Hepatocyte (in vitro differentiated cells): ENCODE measurements at regions not wholly inside any gene's neighbourhood (a gene's known extent, or its start where the extent isn't known, plus 50 kb on each side); places are given as distances from the start of the nearest gene placed in this dataset.
"Not testable (repeated sequence)": the region's sequence is repeated elsewhere in the genome, so short reads cannot be mapped to it uniquely, and the experiment has no call there.

ENCODE experiments used
- DNase-seq: peaks from one replicate; pipeline ENCODE4 v3.0.0-alpha.2; 2016; ENCODE audit warnings: low spot score
- H2AFZ ChIP-seq: fragments of 200-600 bp; sonication (generic); 2 replicates; pipeline ENCODE4 v1.6.0; 2016; ENCODE audit warnings: antibody characterized with exemption, mild to moderate bottlenecking
- H3K27ac ChIP-seq: fragments of 200-600 bp; sonication (generic); 2 replicates; pipeline ENCODE4 v1.5.1; 2016; ENCODE audit warnings: mild to moderate bottlenecking
- H3K27me3 ChIP-seq: fragments of 200-600 bp; sonication (generic); 2 replicates; pipeline ENCODE4 v1.6.1; 2016
- H3K36me3 ChIP-seq: fragments of 200-600 bp; sonication (generic); replicated peaks from 2 replicates; pipeline ENCODE4 v1.5.1; 2016; ENCODE audit warnings: low read depth; ENCODE audit not compliant: insufficient read depth
- H3K4me1 ChIP-seq: fragments of 200-600 bp; sonication (generic); 2 replicates; pipeline ENCODE4 v1.5.1; 2016; ENCODE audit warnings: mild to moderate bottlenecking, moderate library complexity; ENCODE audit not compliant: insufficient read depth
- H3K4me2 ChIP-seq: fragments of 200-600 bp; sonication (generic); 2 replicates; pipeline ENCODE4 v1.6.0; 2016
- H3K4me3 ChIP-seq: fragments of 200-600 bp; sonication (generic); 2 replicates; pipeline ENCODE4 v1.5.1; 2016; ENCODE audit warnings: mild to moderate bottlenecking
- H3K79me2 ChIP-seq: fragments of 200-600 bp; sonication (generic); 2 replicates; pipeline ENCODE4 v1.6.0; 2017; ENCODE audit warnings: mild to moderate bottlenecking
- H3K9me2 ChIP-seq: fragments of 200-600 bp; sonication (generic); replicated peaks from 2 replicates; pipeline ENCODE4 v1.6.0; 2017; ENCODE audit warnings: mild to moderate bottlenecking; ENCODE audit not compliant: insufficient read depth
- H3K9me3 ChIP-seq: fragments of 200-600 bp; sonication (generic); 2 replicates; pipeline ENCODE4 v1.5.1; 2016; ENCODE audit warnings: low read depth, mild to moderate bottlenecking
- H4K20me1 ChIP-seq: fragments of 200-600 bp; sonication (generic); 2 replicates; pipeline ENCODE4 v1.6.0; 2016; ENCODE audit warnings: mild to moderate bottlenecking; ENCODE audit not compliant: insufficient read depth, poor library complexity, severe bottlenecking
- EZH2 ChIP-seq: fragments of 200-600 bp; sonication (generic); IDR thresholded peaks from 2 replicates; pipeline ENCODE4 v1.6.1; 2016; ENCODE audit warnings: antibody characterized with exemption, mild to moderate bottlenecking, borderline replicate concordance
- EZH2phosphoT487 ChIP-seq: fragments of 200-600 bp; sonication (generic); IDR thresholded peaks from one replicate; pipeline ENCODE4 v1.6.1; 2018; ENCODE audit warnings: antibody characterized with exemption, mild to moderate bottlenecking, low read depth, moderate library complexity; ENCODE audit not compliant: unreplicated experiment, severe bottlenecking
- WGBS: methylation state at CpG from one replicate; pipeline ENCODE4 v1.1.6; 2016; ENCODE audit warnings: low lambda C conversion rate; ENCODE audit errors: missing lambda C conversion rate; 5-methylcytosine and 5-hydroxymethylcytosine counted together
- TF ChIP-seq, protein P1 (sequence below): fragments of 200-600 bp; sonication (generic); IDR thresholded peaks from 2 replicates; pipeline ENCODE4 v1.5.1; 2016; ENCODE audit warnings: antibody characterized with exemption, mild to moderate bottlenecking; ENCODE audit not compliant: poor library complexity

- Histone ChIP-seq H4K20me1 (no peaks in the 10 kb centered on the region), H3K4me1 (peaks cover 8% of the 10 kb centered on the region), H3K9me3 (no peaks in the 10 kb centered on the region), H3K27ac (no peak overlapping the region), H3K9me2 (no peaks in the 10 kb centered on the region), H3K27me3 (no peaks in the 10 kb centered on the region), H3K36me3 (no peaks in the 10 kb centered on the region), H3K79me2 (no peaks in the 10 kb centered on the region), H3K4me2 (no peak overlapping the region), H3K4me3 (no peak overlapping the region), H2AFZ (no peak overlapping the region)
- TF ChIP-seq EZH2phosphoT487 (no peak), EZH2 (no peak)
- TF ChIP-seq, protein P1, sequence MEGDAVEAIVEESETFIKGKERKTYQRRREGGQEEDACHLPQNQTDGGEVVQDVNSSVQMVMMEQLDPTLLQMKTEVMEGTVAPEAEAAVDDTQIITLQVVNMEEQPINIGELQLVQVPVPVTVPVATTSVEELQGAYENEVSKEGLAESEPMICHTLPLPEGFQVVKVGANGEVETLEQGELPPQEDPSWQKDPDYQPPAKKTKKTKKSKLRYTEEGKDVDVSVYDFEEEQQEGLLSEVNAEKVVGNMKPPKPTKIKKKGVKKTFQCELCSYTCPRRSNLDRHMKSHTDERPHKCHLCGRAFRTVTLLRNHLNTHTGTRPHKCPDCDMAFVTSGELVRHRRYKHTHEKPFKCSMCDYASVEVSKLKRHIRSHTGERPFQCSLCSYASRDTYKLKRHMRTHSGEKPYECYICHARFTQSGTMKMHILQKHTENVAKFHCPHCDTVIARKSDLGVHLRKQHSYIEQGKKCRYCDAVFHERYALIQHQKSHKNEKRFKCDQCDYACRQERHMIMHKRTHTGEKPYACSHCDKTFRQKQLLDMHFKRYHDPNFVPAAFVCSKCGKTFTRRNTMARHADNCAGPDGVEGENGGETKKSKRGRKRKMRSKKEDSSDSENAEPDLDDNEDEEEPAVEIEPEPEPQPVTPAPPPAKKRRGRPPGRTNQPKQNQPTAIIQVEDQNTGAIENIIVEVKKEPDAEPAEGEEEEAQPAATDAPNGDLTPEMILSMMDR, result no peak
- 72% methylated on average over 6 of the region's 6 CpGs for WGBS
- no peak for DNase-seq
These were observed 360.8 kb downstream of the MATN1 start for GRCh38 chr1:30362603-30362990.

- H3K27me3 ChIP-seq, DNase-seq, H3K27ac ChIP-seq: not testable (repeated sequence)
These were observed 361.3 kb downstream of the MATN1 start for GRCh38 chr1:30361890-30362602.

DNA sequence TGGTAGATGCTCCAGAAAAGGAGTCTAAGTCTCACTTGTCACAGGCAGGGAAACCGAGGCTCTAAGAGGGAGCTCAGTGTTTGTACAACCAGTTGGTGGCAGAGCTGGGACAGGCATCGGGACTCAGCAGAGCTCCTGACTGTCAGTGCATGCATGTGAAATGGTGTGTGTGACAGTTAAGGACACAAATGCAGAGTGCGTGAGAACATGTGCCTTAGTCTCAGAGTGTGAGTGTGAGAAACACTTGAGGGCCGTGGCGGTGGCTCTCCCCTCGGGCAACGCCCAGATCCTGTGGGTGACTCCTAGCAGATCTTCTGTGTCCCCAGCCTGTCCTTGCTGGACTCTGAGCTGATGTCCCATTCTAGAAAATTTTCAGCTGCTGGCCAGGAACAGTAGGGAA lies 362.6 kb downstream of the MATN1 start:
- H4K20me1 ChIP-seq, result no peaks in the 10 kb centered on the region
- H3K36me3 ChIP-seq, result no peaks in the 10 kb centered on the region
- H3K4me3 ChIP-seq, result no peak overlapping the region
- H3K79me2 ChIP-seq, result no peaks in the 10 kb centered on the region
- TF ChIP-seq EZH2phosphoT487 (no peak), EZH2 (no peak)
- TF ChIP-seq, protein P1, result no peak
- H3K27ac ChIP-seq, result no peak overlapping the region
- 78% methylated on average over 6 of the region's 7 CpGs for WGBS
- H3K9me2 ChIP-seq, result no peaks in the 10 kb centered on the region
- H3K4me2 ChIP-seq, result no peak overlapping the region
- no peak for DNase-seq
- H3K27me3 ChIP-seq, result no peaks in the 10 kb centered on the region
- H2AFZ ChIP-seq, result no peak overlapping the region
- peaks cover 8% of the 10 kb centered on the region for H3K4me1 ChIP-seq
- no peaks in the 10 kb centered on the region for H3K9me3 ChIP-seq

More at GRCh38 chr1:30361890-30362602, 361.3 kb downstream of the MATN1 start:
- H3K4me2 ChIP-seq, H2AFZ ChIP-seq, H3K9me3 ChIP-seq, H3K4me3 ChIP-seq, H3K79me2 ChIP-seq, H4K20me1 ChIP-seq, H3K9me2 ChIP-seq, H3K4me1 ChIP-seq, H3K36me3 ChIP-seq: not testable (repeated sequence)
- WGBS, result 82% methylated on average over 10 of the region's 10 CpGs

DNA sequence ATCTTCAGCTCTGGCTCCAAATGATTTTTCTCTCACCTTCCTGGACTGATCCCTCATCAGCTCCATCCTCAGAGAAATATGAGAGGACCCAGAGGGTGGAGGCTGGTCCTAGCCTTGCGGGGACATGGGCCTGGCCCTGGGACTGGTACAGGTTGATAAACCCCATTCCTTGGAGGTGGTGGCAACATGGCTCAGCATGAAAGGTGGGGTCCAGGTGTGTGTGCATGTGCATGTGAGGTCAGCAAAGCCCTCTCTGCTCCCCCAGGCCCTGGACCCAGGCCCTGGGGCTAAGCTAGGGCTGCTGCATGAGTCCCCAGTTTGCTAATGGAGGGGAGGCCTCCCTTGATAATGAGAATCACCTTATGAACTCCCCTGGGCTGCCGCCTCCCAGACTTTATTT lies 363.1 kb downstream of the MATN1 start:
- no peaks in the 10 kb centered on the region for H3K9me3 ChIP-seq
- H3K27ac ChIP-seq, result no peak overlapping the region
- H3K4me2 ChIP-seq, result no peak overlapping the region
- DNase-seq, result no peak
- no peaks in the 10 kb centered on the region for H3K79me2 ChIP-seq
- no peaks in the 10 kb centered on the region for H4K20me1 ChIP-seq
- H3K27me3 ChIP-seq, result no peaks in the 10 kb centered on the region
- TF ChIP-seq EZH2, result no peak
- no peak for TF ChIP-seq EZH2phosphoT487
- TF ChIP-seq, protein P1, result no peak
- no peaks in the 10 kb centered on the region for H3K9me2 ChIP-seq
- H2AFZ ChIP-seq, result no peak overlapping the region
- no peak overlapping the region for H3K4me3 ChIP-seq
- H3K4me1 ChIP-seq, result peaks cover 8% of the 10 kb centered on the region
- no peaks in the 10 kb centered on the region for H3K36me3 ChIP-seq
- 88% methylated on average over 2 of the region's 2 CpGs for WGBS
